HG02678 (cell line): ENCODE measurements at regions not wholly inside any gene's neighbourhood (a gene's known extent, or its start where the extent isn't known, plus 50 kb on each side); places are given as distances from the start of the nearest gene placed in this dataset.

ENCODE experiments used
- ATAC-seq: cut with Tn5 transposase; IDR thresholded peaks from one replicate; pipeline ENCODE4 v1.9.1; 2021; ENCODE audit warnings: mild to moderate bottlenecking, moderate library complexity; ENCODE audit not compliant: unreplicated experiment

- no peak for ATAC-seq
These were observed 329.1 kb upstream of the NFIA start for GRCh38 chr1:60753036-60753900.

- ATAC-seq = no peak
These were observed 331.1 kb upstream of the NFIA start for GRCh38 chr1:60751306-60751705.

GRCh38 chr1:60747353-60747752, 335.0 kb upstream of the NFIA start:
- no peak for ATAC-seq

- no peak for ATAC-seq
These were observed 336.0 kb upstream of the NFIA start for GRCh38 chr1:60746278-60746791.

- no peak for ATAC-seq
These were observed 336.9 kb upstream of the NFIA start for GRCh38 chr1:60745484-60745883.

- ATAC-seq = no peak
These were observed 340.0 kb upstream of the NFIA start for GRCh38 chr1:60742339-60742738.

GRCh38 chr1:60740154-60740553, 342.2 kb upstream of the NFIA start:
- no peak for ATAC-seq

- ATAC-seq = no peak
These were observed 342.6 kb upstream of the NFIA start for GRCh38 chr1:60739729-60740128.

- ATAC-seq = no peak
These were observed 349.4 kb upstream of the NFIA start for GRCh38 chr1:60732977-60733401.

GRCh38 chr1:60731321-60731720, 351.0 kb upstream of the NFIA start:
- no peak for ATAC-seq

- ATAC-seq = no peak
These were observed 354.8 kb upstream of the NFIA start for GRCh38 chr1:60727552-60727951.

- ATAC-seq = no peak
These were observed 365.9 kb upstream of the NFIA start for GRCh38 chr1:60716472-60716871.

GRCh38 chr1:60715970-60716369, 366.4 kb upstream of the NFIA start:
- no peak for ATAC-seq

GRCh38 chr1:60709426-60709825, 372.9 kb upstream of the NFIA start:
- no peak for ATAC-seq

GRCh38 chr1:60705026-60705425, 377.3 kb upstream of the NFIA start:
- no peak for ATAC-seq

GRCh38 chr1:60703155-60703554, 379.2 kb upstream of the NFIA start:
- ATAC-seq = no peak

- ATAC-seq = no peak
These were observed 383.0 kb upstream of the NFIA start for GRCh38 chr1:60699325-60699724.

GRCh38 chr1:60697204-60697994, 385.0 kb upstream of the NFIA start:
- ATAC-seq = no peak

GRCh38 chr1:60696512-60696911, 385.8 kb upstream of the NFIA start:
- ATAC-seq = no peak

- ATAC-seq = no peak
These were observed 386.6 kb upstream of the NFIA start for GRCh38 chr1:60695716-60696171.

GRCh38 chr1:60694980-60695379, 387.4 kb upstream of the NFIA start:
- ATAC-seq = no peak

- ATAC-seq = no peak
These were observed 390.3 kb upstream of the NFIA start for GRCh38 chr1:60692031-60692430.
